Adrenal gland (tissue), 9 donors: ENCODE measurements at regions not wholly inside any gene's neighbourhood (a gene's known extent, or its start where the extent isn't known, plus 50 kb on each side); places are given as distances from the start of the nearest gene placed in this dataset.

Source experiments
- DNase-seq, 7 donors: peaks; one replicate each; pipeline ENCODE4 v3.0.0-alpha.2; 2019 to 2020
- H3K27ac ChIP-seq, 5 donors: fragments of 200-600 bp; sonication (generic) in 4 of 5; 1 replicate in 3 of 5; 2 replicates in 2 of 5; pipeline versions ENCODE4 v1.5.1 to v1.8.0; 2016 to 2020; ENCODE audit warnings: mild to moderate bottlenecking in 1 of 5
- H3K27me3 ChIP-seq: fragments of 200-600 bp; 2 replicates; pipeline ENCODE4 v1.8.0; 2021
- H3K36me3 ChIP-seq, 2 donors: fragments of 200-600 bp; replicated peaks in 1 of 2; 1 replicate in 1 of 2; 2 replicates in 1 of 2; pipeline versions ENCODE4 v1.5.1 to v1.8.0; 2018 to 2022
- H3K4me1 ChIP-seq, 2 donors: fragments of 200-600 bp; replicated peaks in 1 of 2; 1 replicate in 1 of 2; 2 replicates in 1 of 2; pipeline versions ENCODE4 v1.5.1 to v1.8.0; 2018 to 2021
- H3K4me3 ChIP-seq, 4 donors: fragments of 200-600 bp; sonication (generic) in 3 of 4; one replicate each; pipeline ENCODE4 v1.5.1; 2016 to 2018
- H3K9me3 ChIP-seq, 3 donors: fragments of 200-600 bp; sonication (generic) in 1 of 3; replicated peaks in 1 of 3; 1 replicate in 2 of 3; 2 replicates in 1 of 3; pipeline versions ENCODE4 v1.5.1 to v1.8.0; 2016 to 2021
- POLR2A ChIP-seq, 2 donors: fragments of 450-650 bp; IDR thresholded peaks; one replicate each; pipeline ENCODE4 v1.6.1; 2017; ENCODE audit warnings: antibody characterized with exemption in 2 of 2, mild to moderate bottlenecking in 2 of 2, moderate library complexity in 1 of 2
- WGBS, 4 donors: extraction: QIAGEN DNeasy Blood & Tissue Kit in 2 of 4; methylation state at CpG; one replicate each; pipeline versions ENCODE4 v1.1.5 to v1.1.7; 2013 to 2017; 5-methylcytosine and 5-hydroxymethylcytosine counted together
- intact Hi-C, 2 donors: fragments of 100-400 bp; cut with DNase I; formaldehyde crosslinking; loops; one replicate each; pipeline versions ENCODE4 v1.14.1 to v1.15.0; 2022 to 2023
- TF ChIP-seq, protein P1 (sequence below), 6 experiments: fragments of 450-650 bp in 4 of 6; fragments of 200-600 bp in 2 of 6; sonication (generic) in 1 of 6; IDR thresholded peaks; 1 replicate in 5 of 6; 2 replicates in 1 of 6; pipeline versions ENCODE4 v1.5.1 to v1.8.0; 2016 to 2021; ENCODE audit warnings: antibody characterized with exemption in 6 of 6, mild to moderate bottlenecking in 2 of 6, moderate library complexity in 1 of 6
- donor health status: healthy with polysubstance abuse.
- donor health status: Bipolar disorder and iron deficiency.
- donor health status: DM: yes; HTN: yes; CAD: no.
- donor health status: DM: no; HTN: no; CAD: no.
- donor health status: DM: no; HTN: no; CAD: no.

DNA sequence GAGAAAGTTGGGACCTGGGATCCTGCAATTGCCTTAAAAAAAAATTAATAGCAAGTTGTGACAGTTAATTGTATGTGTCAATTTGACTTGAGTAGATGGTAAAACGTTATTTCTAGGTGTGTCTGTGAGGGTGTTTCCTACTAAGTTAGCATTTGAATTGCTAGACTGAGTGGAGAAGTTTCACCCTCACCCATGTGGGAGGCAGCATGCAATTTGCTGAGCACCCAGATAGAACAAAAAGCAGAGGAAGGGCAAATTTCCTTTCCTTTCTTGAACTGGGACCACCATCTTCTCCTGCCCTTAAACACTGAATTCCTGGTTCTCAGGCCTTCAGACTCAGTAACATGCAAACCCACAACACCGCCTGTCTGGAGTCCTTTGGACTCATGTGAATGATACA lies 455.7 kb downstream of the GALR1 start:
- no peaks in the 10 kb centered on the region for H3K36me3 ChIP-seq
- intact Hi-C loops = no loop called here
- H3K27me3 ChIP-seq = no peaks in the 10 kb centered on the region
- no peak for DNase-seq
- WGBS, 4 donors = 45 to 67% (median 53%) methylated on average over 2 of the region's 2 CpGs
- no peak overlapping the region for H3K4me3 ChIP-seq
- H3K4me1 ChIP-seq = no peaks in the 10 kb centered on the region
- no peaks in the 10 kb centered on the region for H3K9me3 ChIP-seq
- TF ChIP-seq, protein P1, sequence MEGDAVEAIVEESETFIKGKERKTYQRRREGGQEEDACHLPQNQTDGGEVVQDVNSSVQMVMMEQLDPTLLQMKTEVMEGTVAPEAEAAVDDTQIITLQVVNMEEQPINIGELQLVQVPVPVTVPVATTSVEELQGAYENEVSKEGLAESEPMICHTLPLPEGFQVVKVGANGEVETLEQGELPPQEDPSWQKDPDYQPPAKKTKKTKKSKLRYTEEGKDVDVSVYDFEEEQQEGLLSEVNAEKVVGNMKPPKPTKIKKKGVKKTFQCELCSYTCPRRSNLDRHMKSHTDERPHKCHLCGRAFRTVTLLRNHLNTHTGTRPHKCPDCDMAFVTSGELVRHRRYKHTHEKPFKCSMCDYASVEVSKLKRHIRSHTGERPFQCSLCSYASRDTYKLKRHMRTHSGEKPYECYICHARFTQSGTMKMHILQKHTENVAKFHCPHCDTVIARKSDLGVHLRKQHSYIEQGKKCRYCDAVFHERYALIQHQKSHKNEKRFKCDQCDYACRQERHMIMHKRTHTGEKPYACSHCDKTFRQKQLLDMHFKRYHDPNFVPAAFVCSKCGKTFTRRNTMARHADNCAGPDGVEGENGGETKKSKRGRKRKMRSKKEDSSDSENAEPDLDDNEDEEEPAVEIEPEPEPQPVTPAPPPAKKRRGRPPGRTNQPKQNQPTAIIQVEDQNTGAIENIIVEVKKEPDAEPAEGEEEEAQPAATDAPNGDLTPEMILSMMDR (IDR thresholded peaks at IDR 0.05) = no peak
- TF ChIP-seq POLR2A (IDR thresholded peaks at IDR 0.05) = no peak
- H3K27ac ChIP-seq = no peak overlapping the region

DNA sequence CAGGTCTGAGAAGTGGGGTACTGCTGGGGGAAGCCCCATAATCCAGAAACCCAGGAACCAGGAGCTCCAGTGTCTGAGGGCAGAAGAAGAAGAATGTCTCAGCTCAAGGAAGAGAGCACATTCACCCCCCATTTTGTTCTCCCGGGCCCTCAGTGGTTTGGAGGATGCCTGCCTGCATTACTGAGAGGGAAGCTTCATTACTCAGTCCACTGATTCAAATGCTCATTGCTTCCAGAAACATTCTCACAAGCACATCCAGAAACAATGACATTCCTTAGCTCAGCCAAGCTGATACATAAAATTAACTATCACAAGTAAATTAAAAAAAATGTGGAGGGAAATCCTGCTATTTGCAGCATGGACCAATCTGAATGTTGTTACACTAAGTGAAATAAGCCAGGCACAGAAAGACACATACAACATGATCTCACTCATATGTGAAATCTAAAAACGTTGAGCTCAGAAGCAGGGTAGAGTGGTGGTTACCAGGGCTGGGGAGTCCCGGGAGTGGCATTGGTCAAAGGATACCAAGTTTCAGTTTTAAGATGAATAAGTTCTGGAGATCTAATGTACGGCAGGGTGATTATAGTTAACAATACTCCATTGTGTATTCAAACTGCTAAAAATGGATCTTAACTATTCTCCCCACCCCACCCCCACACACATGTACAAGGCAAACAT lies 459.3 kb downstream of the GALR1 start:
- Histone ChIP-seq H3K36me3 (no peaks in the 10 kb centered on the region), H3K27ac (no peak overlapping the region), H3K27me3 (no peaks in the 10 kb centered on the region), H3K4me1 (no peaks in the 10 kb centered on the region), H3K4me3 (no peak overlapping the region), H3K9me3 (no peaks in the 10 kb centered on the region)
- no peak for TF ChIP-seq POLR2A (IDR thresholded peaks at IDR 0.05)
- TF ChIP-seq, protein P1 (IDR thresholded peaks at IDR 0.05) = no peak
- DNase-seq = no peak
- intact Hi-C loops = no loop called here
- 57 to 69% (median 61%) methylated on average over 4 of the region's 4 CpGs for WGBS, 4 donors

DNA sequence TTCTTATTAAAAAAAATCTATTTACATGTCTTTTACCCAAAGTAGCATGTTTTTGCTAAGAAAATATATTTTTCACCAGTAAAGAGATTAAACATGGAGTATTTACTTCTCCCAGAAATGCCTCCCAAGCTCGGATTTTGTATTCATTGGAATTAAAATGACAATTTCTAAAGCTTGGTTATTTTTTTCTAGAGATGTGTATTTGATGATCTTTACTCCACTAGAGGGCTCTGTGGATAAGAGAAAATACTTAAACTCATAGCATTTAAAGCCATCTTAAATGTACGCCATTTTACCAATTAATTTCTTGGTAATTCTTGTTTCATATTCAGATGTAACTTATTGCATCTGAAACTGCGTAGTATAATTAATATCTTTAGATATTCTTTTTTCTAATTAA lies 461.4 kb downstream of the GALR1 start:
- Histone ChIP-seq H3K27ac (no peak overlapping the region), H3K4me1 (no peaks in the 10 kb centered on the region), H3K27me3 (no peaks in the 10 kb centered on the region), H3K9me3 (no peaks in the 10 kb centered on the region), H3K36me3 (no peaks in the 10 kb centered on the region), H3K4me3 (no peak overlapping the region)
- WGBS, 4 donors = 33 to 50% (median 37%) methylated on average over 3 of the region's 3 CpGs
- intact Hi-C loops = no loop called here
- DNase-seq = no peak
- TF ChIP-seq, protein P1 (IDR thresholded peaks at IDR 0.05) = no peak
- no peak for TF ChIP-seq POLR2A (IDR thresholded peaks at IDR 0.05)

DNA sequence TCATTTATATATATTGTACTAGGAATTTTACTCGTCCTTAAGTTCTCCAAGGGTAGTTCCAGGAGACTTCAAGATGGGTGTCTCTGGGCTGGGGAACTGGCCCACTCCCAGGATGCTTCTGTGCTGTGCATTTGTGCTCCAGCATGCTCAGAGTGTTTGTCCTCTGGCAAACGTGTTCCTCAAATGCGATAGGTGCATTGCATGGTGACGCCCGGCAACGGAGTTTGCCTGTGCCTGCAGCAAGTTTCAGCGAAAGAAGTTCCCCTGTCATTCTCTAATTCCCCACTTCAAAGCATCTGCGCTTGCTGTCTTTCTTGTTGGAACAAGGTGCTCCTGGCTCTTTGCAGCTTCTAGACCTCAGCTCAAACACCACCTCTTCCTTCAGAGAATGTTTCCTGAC lies 465.1 kb downstream of the GALR1 start:
- H3K36me3 ChIP-seq = no peaks in the 10 kb centered on the region
- no peak overlapping the region for H3K27ac ChIP-seq
- H3K9me3 ChIP-seq = no peaks in the 10 kb centered on the region
- no peaks in the 10 kb centered on the region for H3K27me3 ChIP-seq
- 74 to 79% (median 78%) methylated on average over 8 of the region's 8 CpGs for WGBS, 4 donors
- TF ChIP-seq, protein P1 (IDR thresholded peaks at IDR 0.05) = no peak
- TF ChIP-seq POLR2A (IDR thresholded peaks at IDR 0.05) = no peak
- no peaks in the 10 kb centered on the region for H3K4me1 ChIP-seq
- no peak overlapping the region for H3K4me3 ChIP-seq
- DNase-seq = no peak
- intact Hi-C loops = no loop called here
